G401 (cell line): ENCODE measurements at regions not wholly inside any gene's neighbourhood (a gene's known extent, or its start where the extent isn't known, plus 50 kb on each side); places are given as distances from the start of the nearest gene placed in this dataset.

Source experiments
- DNase-seq: peaks from one replicate; pipeline ENCODE4 v3.0.0-alpha.2; 2015; ENCODE audit warnings: low spot score
- in situ Hi-C: cut with HindIII; loops from 2 replicates; pipeline ENCODE4 v1.10.0; 2016; ENCODE audit warnings: low sequenced_read_pairs, mixed read lengths

GRCh38 chr9:108631496-108632285, 224.1 kb downstream of the ACTL7B start:
- in situ Hi-C loops: no loop called here
- DNase-seq: no peak

- in situ Hi-C loops: no loop called here
- DNase-seq: no peak
Measured at GRCh38 chr9:108628316-108628715, 227.5 kb downstream of the ACTL7B start.

- DNase-seq: no peak
- in situ Hi-C loops: no loop called here
Measured at GRCh38 chr9:108626743-108627142, 229.0 kb downstream of the ACTL7B start.

GRCh38 chr9:108621991-108622855, 233.6 kb downstream of the ACTL7B start:
- DNase-seq: no peak
- in situ Hi-C loops: no loop called here

- no peak for DNase-seq
- in situ Hi-C loops: no loop called here
Measured at GRCh38 chr9:108620767-108621166, 235.0 kb downstream of the ACTL7B start.

- DNase-seq: no peak
- in situ Hi-C loops: no loop called here
Measured at GRCh38 chr9:108618906-108619550, 236.8 kb downstream of the ACTL7B start.

- no peak for DNase-seq
- in situ Hi-C loops: no loop called here
Measured at GRCh38 chr9:108617676-108618075, 238.1 kb downstream of the ACTL7B start.

GRCh38 chr9:108615152-108615551, 240.6 kb downstream of the ACTL7B start:
- in situ Hi-C loops: no loop called here
- DNase-seq: no peak

- no peak for DNase-seq
- in situ Hi-C loops: no loop called here
Measured at GRCh38 chr9:108612513-108612912, 243.3 kb downstream of the ACTL7B start.

- in situ Hi-C loops: no loop called here
Measured at GRCh38 chr9:108609897-108610253, 245.9 kb downstream of the ACTL7B start.

GRCh38 chr9:108609227-108609896, 246.4 kb downstream of the ACTL7B start:
- in situ Hi-C loops: no loop called here

More at GRCh38 chr9:108609897-108610253, 245.9 kb downstream of the ACTL7B start:
- DNase-seq: no peak

GRCh38 chr9:108607607-108608006, 248.2 kb downstream of the ACTL7B start:
- no peak for DNase-seq
- in situ Hi-C loops: no loop called here

More at GRCh38 chr9:108609227-108609896, 246.4 kb downstream of the ACTL7B start:
- no peak for DNase-seq

- in situ Hi-C loops: no loop called here
- DNase-seq: no peak
Measured at GRCh38 chr9:108606401-108606800, 249.4 kb downstream of the ACTL7B start.

- in situ Hi-C loops: no loop called here
- peak; percentile 40 for DNase-seq
Measured at GRCh38 chr9:108603141-108603540, 252.6 kb downstream of the ACTL7B start.

GRCh38 chr9:108600896-108601295, 254.9 kb downstream of the ACTL7B start:
- in situ Hi-C loops: no loop called here
- DNase-seq: no peak

- no peak for DNase-seq
- in situ Hi-C loops: no loop called here
Measured at GRCh38 chr9:108599571-108599970, 256.2 kb downstream of the ACTL7B start.

GRCh38 chr9:108591121-108591520, 264.7 kb downstream of the ACTL7B start:
- DNase-seq: no peak
- in situ Hi-C loops: no loop called here

GRCh38 chr9:108588246-108588645, 267.5 kb downstream of the ACTL7B start:
- in situ Hi-C loops: no loop called here
- no peak for DNase-seq

- in situ Hi-C loops: no loop called here
- DNase-seq: no peak
Measured at GRCh38 chr9:108586471-108587139, 269.2 kb downstream of the ACTL7B start.
